ENCODE measurements at regions not wholly inside any gene's neighbourhood (a gene's known extent, or its start where the extent isn't known, plus 50 kb on each side); places are given as distances from the start of the nearest gene placed in this dataset.

GRCh38 chr1:163761898-163762297 is 440.1 kb downstream of the NUF2 start:
- DNase-seq, result no peak

DNA sequence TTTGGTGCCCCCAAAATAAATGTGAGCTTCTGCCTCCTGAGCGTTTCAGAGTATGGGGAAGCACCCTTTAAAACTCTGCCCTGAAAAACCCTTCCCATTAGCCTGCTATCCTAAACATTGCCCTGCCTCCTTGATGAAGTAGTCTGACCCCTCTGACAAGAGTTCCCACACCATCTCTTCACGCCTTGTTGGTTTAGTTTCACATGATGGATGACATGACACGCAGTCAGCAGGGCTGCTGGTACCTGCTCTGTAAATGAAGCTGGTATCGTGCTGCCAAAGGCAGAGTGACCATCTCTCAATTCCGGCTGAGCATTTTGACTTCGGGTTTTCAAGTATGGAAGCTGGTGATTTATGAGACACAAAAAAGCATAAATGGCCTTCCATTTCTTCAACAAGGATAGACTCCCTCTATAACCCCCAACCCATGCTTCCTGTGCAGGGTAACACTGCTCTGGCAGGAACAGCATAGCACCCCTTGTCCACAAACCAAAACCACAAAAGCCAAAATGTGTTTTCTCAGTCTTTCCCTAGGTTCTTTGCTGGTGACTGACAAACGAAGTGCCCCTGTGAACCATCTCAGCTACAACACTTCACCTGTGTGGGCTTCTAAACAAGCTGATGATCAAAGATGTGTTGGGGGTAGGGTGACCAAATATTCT is 444.6 kb downstream of the NUF2 start:
- DNase-seq, result no peak

DNA sequence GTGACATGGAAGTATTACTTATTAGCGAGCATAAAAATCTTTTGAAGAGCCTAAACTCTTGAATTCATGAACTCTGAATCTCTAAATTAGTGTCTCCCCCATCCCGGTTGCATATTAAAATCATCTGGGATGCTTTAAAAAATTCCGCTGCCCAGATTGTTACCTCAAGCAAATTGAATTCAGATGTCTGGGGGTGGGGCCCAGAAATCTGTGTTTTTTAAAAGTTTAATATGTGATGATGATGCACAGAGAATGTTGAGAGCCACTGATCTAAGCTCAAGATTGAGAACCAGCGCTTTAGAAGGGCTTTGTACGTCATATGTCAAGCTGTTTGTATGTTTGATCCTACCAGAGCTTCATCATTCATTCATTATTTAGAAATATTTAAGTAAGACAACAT is 446.8 kb downstream of the NUF2 start:
- DNase-seq, result no peak

DNA sequence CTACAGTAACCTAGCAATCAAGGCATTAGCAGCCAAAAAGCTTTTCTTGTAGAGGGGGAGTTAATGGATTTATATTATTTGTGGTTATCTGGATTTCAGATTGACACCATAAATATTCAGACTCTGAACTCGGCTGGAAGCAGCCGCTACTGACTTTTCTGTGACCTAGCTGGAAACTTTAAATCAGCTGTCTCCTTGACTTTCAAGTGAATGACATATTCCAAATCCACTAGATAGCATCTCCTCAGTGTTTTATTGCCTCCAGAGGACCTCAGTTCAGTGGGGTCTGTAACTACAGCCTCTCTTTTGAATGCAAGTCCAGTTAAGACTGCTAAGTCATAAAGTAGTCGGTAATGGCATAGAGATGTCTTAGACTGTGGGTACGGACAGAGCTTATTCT is 448.5 kb downstream of the NUF2 start:
- no peak for DNase-seq

GRCh38 chr1:163771637-163772036 is 449.9 kb downstream of the NUF2 start:
- no peak for DNase-seq

GRCh38 chr1:163772246-163772645 is 450.5 kb downstream of the NUF2 start:
- no peak for DNase-seq

DNA sequence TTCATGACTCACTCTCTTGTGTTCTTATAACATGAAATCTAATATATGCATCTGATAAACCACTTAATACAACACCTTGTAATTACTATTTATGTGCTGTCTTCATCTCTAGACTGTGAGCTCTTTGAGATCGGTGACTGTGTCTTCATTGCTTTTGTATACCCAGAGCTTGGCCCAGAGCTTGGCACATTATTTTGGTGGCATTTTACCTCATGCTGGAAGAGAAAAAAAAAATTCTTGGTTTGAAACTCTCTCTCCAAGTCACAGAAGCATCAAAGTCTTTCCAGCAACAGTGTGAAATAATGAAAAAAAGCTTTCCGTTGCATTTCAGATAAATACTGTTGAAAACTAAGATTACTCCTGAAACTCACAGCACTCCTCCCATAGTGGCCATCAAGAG is 451.6 kb downstream of the NUF2 start:
- DNase-seq, result no peak

DNA sequence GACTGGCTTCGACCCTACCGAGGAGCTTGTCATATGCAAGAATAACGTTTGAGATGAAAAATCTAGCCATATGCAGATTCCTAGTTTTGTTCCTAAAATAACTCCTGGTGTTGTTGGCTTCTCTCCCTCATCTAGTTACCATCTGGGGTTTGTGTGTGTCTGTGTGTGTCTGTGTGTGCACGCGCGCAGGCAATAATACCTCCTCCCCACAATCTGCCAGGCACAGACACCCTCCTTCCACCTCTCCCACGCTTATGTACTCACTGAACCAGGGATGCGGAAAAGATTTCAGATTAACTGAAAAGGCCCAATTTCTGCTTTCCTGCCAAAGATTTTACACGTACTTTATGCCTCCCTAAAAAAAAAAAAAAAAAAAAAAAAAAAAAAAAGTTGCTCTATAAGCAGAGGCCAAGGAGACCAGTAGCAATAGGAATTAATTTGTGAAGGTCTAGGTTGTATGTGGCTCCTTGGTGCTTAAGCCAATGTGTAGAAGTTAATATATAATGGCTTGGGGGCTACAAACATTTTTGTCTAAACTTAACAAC is 452.7 kb downstream of the NUF2 start:
- no peak for DNase-seq

- no peak for DNase-seq
Measured at GRCh38 chr1:163774978-163775620, 453.3 kb downstream of the NUF2 start.

DNA sequence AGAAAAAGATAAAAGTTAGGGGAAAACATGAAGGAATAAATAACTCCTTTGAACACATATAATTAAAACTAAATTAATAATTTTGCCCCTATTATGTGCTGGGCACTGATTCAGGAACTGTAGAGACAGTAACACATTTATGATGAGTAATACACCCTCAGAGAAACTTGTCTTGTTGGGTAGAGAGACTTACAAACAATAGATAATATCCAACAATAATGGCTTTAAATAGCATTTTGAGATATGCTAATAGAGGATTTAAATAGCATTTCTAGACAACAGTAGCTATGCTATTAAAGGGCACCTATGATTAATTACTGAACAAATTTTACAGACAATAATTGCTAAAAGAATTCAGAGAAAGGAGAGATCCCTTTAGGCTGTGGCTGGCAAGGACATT is 455.5 kb downstream of the NUF2 start:
- no peak for DNase-seq

DNA sequence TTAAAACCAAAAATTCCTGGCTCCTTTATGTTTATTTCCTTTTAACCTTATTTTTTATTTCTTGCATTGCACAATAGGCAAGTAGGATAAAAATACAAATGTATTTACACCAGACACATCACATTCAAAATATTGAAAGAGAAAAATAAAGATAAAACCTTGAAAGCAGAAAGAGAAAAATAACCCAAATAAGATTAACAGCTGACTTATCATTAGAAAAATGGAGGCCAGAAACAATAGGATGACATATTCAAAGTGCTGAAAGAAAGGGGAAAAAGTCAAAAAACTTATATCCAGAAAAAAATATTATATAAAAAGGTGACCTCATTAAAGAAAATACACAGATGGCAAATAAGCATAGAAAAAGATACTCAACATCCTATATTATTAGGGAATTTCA is 459.4 kb downstream of the NUF2 start:
- DNase-seq, result no peak

DNA sequence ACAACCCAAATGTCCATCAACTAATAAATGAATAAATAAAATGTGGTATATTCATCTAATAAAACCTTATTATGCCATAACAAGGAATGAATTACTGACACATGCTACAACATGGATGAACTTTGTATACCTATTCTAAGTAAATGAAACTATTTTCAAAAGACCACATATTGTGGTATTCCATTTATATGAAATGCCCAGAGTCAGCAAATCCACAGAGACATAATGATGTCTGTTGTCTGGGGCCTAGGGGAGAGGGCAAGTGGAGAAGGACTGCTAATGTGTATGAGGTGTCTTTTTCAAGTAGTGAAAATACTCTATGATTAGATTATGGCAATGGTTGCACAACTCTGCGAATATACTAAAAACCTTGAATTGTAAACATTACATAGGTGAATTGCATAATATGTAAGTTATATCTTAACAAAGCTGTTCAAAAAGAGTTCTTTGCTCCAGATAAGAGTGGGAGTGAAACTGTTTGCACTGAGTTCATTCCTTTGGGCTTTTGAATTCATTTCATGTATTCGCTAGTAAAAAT is 464.2 kb downstream of the NUF2 start:
- DNase-seq, result no peak

GRCh38 chr1:163789911-163790310 is 468.2 kb downstream of the NUF2 start:
- no peak for DNase-seq

- DNase-seq, result no peak
Measured at GRCh38 chr1:163794551-163794950, 472.8 kb downstream of the NUF2 start.

DNA sequence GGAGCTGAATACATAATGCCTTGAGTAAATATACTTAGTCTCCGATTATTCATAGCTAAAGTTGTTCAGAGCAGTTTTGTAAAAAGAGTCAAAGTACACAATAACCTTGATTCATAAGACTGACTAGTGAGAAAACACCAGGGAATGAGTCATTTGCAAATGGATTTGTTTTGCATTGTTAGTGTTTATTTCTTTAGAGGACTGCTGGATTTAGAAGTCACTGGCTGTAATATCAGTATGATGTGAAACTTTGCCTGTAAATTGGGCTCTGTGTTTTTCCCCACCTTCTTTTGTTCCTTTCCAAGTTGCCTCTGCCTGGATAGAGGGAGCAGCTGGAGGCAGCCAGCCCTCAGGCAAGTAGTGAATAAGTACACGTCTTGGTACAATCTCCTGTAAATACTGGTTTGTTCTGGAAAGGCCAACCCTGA is 474.7 kb downstream of the NUF2 start:
- no peak for DNase-seq

DNA sequence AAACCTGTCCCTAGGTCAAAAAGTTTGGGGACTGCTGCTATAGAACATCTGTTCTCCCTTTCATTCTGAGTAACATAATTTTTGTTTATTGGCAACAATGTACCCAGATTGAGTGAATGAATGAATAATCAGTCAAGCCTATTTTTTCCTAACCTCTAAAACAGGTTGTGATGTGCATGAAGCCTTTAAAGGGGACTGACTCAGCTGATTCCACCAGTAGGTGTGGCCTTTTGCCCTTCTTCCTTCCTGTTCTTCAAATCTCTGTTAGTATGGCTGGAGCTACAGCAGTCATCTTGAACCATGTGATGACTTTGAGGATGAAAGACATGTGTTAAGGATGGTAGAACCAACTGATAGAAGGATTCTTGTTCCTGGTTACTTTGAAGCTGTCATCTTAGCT is 476.1 kb downstream of the NUF2 start:
- DNase-seq, result no peak

DNA sequence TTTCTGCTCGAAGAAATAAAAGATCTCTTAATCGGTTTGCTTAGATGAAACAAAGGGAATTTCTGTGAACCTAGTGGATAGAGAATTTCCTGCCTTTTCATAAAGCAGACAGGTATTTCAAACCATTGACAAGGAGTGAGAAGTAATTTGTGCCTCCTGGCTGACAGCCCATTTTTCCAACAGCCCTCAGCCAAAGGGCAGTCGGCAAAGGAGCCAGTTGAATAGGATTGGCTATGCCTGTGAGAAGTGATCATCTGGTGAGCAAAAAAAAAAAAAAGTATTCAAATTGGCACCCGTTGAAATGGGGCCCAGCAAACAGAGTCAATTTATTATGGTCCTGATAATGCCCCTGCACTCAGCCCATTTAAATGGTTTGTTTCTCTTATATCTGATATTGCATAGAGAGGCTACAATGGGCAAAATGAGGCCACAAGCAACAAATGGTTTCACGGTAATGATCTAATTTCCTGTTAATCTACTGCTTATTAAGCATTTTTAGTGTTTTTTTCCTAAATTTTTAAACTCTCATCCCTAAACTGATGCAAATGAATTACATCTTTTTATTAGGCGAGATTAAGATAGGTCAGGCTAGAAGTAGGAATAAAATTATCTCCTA is 477.5 kb downstream of the NUF2 start:
- no peak for DNase-seq

DNA sequence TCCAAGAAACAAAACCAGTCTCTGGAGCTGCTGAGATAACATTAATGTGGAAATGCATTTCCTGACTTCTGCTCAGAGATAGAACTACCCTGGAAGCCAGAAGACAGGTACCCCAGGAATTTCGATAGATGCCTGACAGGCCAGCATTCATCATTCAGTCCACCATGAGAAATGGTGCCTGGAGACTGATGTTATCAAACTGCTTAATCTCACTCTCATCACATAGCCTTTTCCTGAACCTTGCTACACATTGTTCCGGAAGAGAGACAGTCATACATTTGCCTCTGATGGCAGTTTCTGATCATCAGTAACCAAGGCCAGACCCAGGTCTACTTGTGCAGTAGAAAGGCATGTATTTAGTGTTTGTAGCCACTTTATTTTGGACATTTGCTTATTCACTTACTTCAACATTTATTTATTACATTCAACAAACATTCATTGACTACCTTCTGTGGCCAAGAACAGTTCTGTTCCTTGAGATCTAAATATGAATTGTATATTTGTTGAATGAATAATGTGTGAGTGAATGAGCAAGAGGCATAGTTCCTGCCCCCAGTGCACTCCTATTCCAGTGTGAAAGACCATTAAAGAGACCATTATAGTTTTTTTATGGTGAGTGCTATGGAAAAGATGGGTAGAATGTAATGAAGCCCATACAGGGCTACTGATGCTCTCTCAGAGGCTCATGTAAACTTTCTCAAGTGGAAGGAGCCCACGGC is 485.7 kb downstream of the NUF2 start:
- DNase-seq, result no peak

DNA sequence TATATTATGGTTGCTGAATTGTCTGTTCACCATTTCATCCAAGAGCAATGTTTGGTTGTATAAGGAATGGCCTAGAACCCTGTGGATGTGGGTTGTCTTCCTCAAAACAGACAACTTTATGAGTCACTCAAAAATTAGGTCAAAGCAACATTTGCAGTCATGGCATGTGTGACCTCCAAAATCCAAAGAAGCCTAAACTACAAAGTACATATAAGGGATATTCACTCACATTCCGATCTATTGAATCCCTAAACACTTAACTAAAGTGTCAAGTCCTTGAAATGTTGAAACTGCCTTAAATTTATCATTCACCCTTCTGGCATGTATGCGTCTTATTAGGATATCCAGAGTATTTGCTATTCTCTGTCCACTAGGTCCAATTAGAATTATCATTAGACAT is 491.5 kb downstream of the NUF2 start:
- DNase-seq, result no peak

- DNase-seq, result no peak
Measured at GRCh38 chr1:163820226-163820625, 498.5 kb downstream of the NUF2 start.

DNA sequence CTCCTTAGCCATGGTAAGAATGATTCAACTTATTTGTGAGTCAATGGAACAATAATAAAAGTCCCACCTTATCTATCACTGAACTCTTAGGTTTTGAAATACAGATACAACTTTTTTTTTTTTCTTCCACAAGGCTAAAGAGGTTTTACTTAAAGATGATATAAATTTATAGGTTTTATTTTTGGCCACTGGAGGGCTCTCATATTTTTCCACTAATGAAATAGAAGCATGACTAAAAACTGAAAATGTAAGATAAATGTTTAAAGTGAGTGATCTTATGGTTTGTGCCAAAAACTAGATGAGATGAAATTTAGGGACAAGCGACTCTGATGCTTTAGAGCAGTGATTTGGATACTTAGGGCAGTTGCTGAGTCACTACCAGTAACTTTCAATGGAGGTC is 499.0 kb downstream of the NUF2 start:
- DNase-seq, result no peak

DNA sequence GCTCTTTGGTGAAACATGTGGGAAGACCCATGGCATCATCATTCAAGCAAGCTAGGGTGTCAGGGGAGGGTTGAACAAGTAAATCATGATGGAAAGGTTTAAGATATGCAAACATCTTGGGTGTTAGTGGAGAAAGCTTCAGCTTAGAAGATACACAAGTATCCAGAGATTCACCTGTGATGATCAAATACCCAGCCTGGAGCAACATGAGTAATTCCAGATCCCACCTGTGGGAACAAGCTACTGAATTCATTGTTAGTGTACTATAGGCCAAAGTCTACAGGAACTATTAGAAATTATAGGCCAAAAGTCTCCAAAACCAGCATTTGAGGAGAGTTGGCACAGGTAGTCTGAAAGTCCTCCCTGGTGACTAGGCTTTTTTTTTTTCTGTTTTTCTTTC is 499.9 kb downstream of the NUF2 start:
- DNase-seq, result no peak

- DNase-seq, result no peak
Measured at GRCh38 chr1:163823017-163823416, 501.3 kb downstream of the NUF2 start.
